Neural crest cell (in vitro differentiated cells): ENCODE measurements at regions not wholly inside any gene's neighbourhood (a gene's known extent, or its start where the extent isn't known, plus 50 kb on each side); places are given as distances from the start of the nearest gene placed in this dataset.
"Not testable (repeated sequence)": the region's sequence is repeated elsewhere in the genome, so short reads cannot be mapped to it uniquely, and the experiment has no call there.

ENCODE experiments used
- DNase-seq: peaks from one replicate; pipeline ENCODE4 v3.0.0; 2021; ENCODE audit warnings: low read depth, mixed read lengths, low spot score
- H3K27ac Mint-ChIP-seq: one replicate; pipeline ENCODE4 v1.8.0; 2021; ENCODE audit warnings: mild to moderate bottlenecking, mixed read lengths; ENCODE audit not compliant: unreplicated experiment
- H3K27me3 Mint-ChIP-seq: 2 replicates; pipeline ENCODE4 v1.8.0; 2021; ENCODE audit warnings: low read depth, mild to moderate bottlenecking, mixed read lengths
- H3K36me3 Mint-ChIP-seq: 2 replicates; pipeline ENCODE4 v1.8.0; 2021; ENCODE audit warnings: low read depth, mild to moderate bottlenecking, mixed read lengths
- H3K4me1 Mint-ChIP-seq: 2 replicates; pipeline ENCODE4 v1.8.0; 2021; ENCODE audit warnings: mixed read lengths
- H3K4me3 Mint-ChIP-seq: one replicate; pipeline ENCODE4 v1.8.0; 2021; ENCODE audit warnings: mild to moderate bottlenecking, mixed read lengths
- H3K9me3 Mint-ChIP-seq: 2 replicates; pipeline ENCODE4 v1.8.0; 2021; ENCODE audit warnings: mixed read lengths
- TF ChIP-seq, protein P1 (sequence below): fragments of 200-600 bp; sonication (generic); conservative IDR thresholded peaks from 2 replicates; pipeline ENCODE4 v1.5.0; 2021; ENCODE audit warnings: antibody characterized with exemption, mild to moderate bottlenecking

DNA sequence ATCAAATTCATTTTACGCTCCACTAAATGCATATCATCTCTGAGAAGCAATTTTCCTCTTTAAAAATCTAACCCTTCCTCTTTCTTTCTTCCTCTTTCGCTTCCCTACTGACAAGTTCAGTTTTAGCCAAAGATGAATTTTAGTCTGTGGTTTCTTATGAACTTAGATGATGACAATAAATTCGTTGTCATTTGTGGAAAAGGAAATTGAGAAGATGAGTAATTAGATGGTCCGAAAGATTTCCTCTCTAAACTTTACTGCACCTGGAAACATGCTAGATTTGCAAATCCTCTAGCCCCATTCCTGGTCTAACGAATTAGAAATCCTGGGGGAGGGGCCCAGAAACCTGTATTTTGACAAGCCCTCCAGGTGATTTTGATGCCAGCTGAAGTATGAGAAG, 855.4 kb upstream of the CHORDC1 start:
- peaks cover 7% of the 10 kb centered on the region for H3K4me1 Mint-ChIP-seq
- H3K27ac Mint-ChIP-seq, result no peak overlapping the region

DNA sequence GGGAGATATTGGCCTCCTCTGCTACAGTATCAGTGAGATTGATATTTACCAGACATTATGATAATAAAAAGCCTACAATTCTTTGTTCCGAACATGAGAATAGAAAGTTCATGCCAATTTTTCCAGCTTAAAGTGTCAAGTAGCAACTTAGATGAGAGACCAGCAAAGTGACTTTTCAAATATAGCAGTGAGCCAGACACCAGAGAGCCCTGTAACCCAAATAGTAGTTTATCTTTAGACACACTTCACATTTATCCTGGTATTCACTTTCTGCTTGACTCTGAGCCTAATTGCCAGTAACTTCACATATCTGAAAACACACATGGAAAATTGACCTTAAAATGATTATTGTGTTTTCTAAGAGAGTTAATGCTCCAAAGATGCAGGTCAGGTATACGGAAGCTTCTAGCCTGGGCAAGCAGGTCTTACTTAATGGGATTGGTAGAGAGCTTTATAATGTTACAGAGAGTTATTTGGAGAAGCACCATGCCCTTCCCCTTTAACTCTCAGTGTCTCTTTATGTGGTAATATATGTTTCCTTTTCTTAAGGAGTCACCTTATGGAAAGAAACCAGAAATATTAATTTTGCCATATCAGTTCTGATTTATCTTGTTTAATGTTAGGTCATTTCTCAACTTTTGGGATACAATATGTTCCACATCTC, 852.3 kb upstream of the CHORDC1 start:
- no peak overlapping the region for H3K27ac Mint-ChIP-seq
- H3K27me3 Mint-ChIP-seq, result no peaks in the 10 kb centered on the region
- H3K4me3 Mint-ChIP-seq, result no peak overlapping the region
- H3K4me1 Mint-ChIP-seq, result no peaks in the 10 kb centered on the region
- TF ChIP-seq, protein P1, sequence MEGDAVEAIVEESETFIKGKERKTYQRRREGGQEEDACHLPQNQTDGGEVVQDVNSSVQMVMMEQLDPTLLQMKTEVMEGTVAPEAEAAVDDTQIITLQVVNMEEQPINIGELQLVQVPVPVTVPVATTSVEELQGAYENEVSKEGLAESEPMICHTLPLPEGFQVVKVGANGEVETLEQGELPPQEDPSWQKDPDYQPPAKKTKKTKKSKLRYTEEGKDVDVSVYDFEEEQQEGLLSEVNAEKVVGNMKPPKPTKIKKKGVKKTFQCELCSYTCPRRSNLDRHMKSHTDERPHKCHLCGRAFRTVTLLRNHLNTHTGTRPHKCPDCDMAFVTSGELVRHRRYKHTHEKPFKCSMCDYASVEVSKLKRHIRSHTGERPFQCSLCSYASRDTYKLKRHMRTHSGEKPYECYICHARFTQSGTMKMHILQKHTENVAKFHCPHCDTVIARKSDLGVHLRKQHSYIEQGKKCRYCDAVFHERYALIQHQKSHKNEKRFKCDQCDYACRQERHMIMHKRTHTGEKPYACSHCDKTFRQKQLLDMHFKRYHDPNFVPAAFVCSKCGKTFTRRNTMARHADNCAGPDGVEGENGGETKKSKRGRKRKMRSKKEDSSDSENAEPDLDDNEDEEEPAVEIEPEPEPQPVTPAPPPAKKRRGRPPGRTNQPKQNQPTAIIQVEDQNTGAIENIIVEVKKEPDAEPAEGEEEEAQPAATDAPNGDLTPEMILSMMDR, result no peak
- DNase-seq, result no peak
- H3K36me3 Mint-ChIP-seq, result no peaks in the 10 kb centered on the region
- peaks cover 6% of the 10 kb centered on the region for H3K9me3 Mint-ChIP-seq

More for the DNA sequence above, 855.4 kb upstream of the CHORDC1 start:
- DNase-seq, result no peak
- Mint-ChIP-seq H3K27me3 (no peaks in the 10 kb centered on the region), H3K36me3 (no peaks in the 10 kb centered on the region), H3K9me3 (no peaks in the 10 kb centered on the region), H3K4me3 (no peak overlapping the region)
- TF ChIP-seq, protein P1, result no peak

DNA sequence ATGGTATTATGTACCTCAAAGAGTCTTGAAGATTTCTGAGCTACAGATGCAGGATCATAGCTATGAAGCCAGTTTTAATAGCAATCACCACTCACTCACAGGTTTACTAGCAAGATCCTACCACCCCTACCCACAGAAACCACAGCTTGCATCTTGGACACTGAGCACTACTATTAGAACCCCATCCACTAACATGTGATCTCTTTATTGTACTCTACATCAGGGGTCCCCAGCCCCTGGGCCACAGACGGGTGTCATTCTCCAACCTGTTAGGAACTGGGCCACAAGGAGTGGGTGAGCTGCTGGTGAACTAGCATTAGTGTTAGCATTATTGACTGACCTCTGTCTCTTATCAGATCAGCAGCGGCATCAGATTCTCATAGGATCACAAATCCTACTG, 844.8 kb upstream of the CHORDC1 start:
- no peak for DNase-seq
- H3K27ac Mint-ChIP-seq, result no peak overlapping the region
- H3K27me3 Mint-ChIP-seq, result no peaks in the 10 kb centered on the region
- no peaks in the 10 kb centered on the region for H3K4me1 Mint-ChIP-seq
- H3K36me3 Mint-ChIP-seq, result no peaks in the 10 kb centered on the region
- H3K9me3 Mint-ChIP-seq, result peaks cover 6% of the 10 kb centered on the region
- H3K4me3 Mint-ChIP-seq, result no peak overlapping the region
- TF ChIP-seq, protein P1, result no peak

DNA sequence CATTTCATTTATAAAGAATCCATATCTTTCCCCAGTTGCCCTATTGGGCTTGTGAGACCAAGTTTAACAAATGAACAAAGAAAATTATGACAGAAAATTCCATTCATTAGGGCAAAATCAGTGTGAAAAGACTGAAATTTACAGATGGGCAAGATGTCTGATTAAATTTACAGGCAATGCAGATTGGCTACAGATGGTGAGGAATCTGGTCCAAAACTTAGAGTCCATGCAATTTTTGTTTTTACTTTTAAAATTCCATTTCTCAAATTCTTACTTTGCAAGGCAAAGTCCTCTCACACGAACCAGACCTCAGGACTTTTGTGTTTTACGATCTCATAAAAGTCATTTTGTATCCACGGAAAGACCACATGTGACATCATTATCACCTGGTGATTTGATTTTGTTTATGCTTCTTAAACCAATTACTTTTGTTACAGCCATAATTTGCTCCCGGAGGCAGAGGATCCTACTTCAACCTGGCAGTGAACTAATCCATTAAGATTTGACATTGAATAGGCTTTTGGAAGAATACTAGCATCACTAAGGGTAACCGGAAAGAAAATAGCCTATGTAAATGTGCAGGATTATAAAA, 843.7 kb upstream of the CHORDC1 start:
- TF ChIP-seq, protein P1, result no peak
- Mint-ChIP-seq H3K4me1 (no peaks in the 10 kb centered on the region), H3K27me3 (no peaks in the 10 kb centered on the region), H3K36me3 (no peaks in the 10 kb centered on the region), H3K9me3 (no peaks in the 10 kb centered on the region), H3K27ac (no peak overlapping the region), H3K4me3 (no peak overlapping the region)
- DNase-seq, result no peak

DNA sequence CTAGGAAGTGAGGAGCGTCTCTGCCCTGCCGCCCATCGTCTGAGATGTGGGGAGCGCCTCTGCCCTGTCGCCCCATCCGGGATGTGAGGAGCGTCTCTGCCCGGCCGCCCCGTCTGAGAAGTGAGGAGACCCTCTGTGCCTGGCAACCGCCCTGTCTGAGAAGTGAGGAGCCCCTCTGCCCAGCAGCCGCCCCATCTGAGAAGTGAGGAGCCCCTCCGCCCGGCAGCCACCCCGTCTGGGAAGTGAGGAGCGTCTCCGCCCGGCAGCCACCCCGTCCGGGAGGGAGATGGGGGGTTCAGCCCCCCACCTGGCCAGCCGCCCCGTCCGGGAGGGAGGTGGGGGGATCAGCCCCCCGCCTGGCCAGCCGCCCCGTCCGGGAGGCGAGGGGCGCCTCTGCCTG, 840.5 kb upstream of the CHORDC1 start:
- not testable (repeated sequence) for H3K4me1 Mint-ChIP-seq, H3K9me3 Mint-ChIP-seq, H3K36me3 Mint-ChIP-seq, H3K27me3 Mint-ChIP-seq, H3K27ac Mint-ChIP-seq, H3K4me3 Mint-ChIP-seq, DNase-seq

DNA sequence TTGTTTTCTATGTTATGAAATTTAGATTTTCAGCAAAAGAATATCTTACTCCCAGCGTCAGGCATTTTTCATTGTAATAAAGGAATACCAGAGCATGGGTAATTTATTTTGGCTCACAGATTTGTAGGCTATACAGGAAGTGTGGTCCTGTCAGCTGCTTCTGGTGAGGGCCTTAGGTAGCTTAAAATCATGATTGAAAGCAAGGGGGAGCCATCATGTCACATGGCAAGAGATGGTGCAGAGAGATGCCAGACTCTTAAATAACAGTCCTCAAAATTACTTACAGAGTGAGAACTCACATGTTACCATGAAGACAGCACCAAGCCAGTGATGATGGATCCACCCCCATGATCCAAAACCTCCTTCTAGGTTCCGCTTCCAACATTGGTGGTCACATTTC, 825.0 kb upstream of the CHORDC1 start:
- no peak overlapping the region for H3K4me3 Mint-ChIP-seq
- no peak for DNase-seq
- TF ChIP-seq, protein P1, result no peak
- H3K4me1 Mint-ChIP-seq, result peaks cover 6% of the 10 kb centered on the region
- H3K27me3 Mint-ChIP-seq, result no peaks in the 10 kb centered on the region
- H3K9me3 Mint-ChIP-seq, result no peaks in the 10 kb centered on the region
- no peak overlapping the region for H3K27ac Mint-ChIP-seq
- no peaks in the 10 kb centered on the region for H3K36me3 Mint-ChIP-seq
